CD4-positive, alpha-beta T cell treated with Interleukin-10 for 1 hour (primary cell): ENCODE measurements at regions not wholly inside any gene's neighbourhood (a gene's known extent, or its start where the extent isn't known, plus 50 kb on each side); places are given as distances from the start of the nearest gene placed in this dataset.

Experiments
- DNase-seq: peaks from one replicate; pipeline ENCODE4 v3.0.0-alpha.2; 2020

DNA sequence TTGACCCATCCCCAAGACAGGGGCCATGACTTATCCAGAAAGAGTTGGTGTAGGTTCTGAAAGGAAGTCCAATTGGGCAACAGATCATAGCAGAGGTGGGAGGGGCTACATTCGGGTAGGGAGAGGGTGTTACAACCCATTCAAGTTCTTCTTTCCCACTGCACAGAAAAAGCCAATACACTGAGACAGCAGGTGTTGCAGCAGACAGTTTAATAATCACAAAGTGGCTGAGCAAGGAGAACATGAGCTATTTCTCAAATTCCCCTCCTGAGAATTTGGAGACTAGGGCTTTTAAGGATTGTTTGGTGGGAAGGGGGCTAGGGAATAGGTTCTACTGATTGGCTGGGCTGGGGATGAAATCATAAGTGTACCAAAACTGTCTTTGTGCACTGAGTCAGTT, 328.4 kb upstream of the POU3F1 start:
- no peak for DNase-seq

DNA sequence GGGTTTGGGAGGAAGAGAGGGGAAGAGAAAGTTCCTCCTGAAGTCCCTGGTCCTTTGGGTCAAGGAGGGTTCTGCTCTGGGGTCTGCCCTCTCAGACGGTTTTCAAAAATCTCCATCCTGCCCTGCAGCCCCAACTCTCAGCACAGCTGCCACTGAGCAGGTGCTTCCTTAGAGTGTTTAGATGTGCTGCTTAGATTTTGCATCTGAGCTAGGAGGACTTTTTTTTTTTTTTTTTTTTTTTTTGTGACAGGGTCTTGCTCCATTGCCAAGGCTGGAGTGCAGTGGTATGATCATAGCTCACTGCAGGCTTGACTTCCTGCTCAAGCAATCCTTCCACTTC, 324.9 kb upstream of the POU3F1 start:
- DNase-seq, result no peak

DNA sequence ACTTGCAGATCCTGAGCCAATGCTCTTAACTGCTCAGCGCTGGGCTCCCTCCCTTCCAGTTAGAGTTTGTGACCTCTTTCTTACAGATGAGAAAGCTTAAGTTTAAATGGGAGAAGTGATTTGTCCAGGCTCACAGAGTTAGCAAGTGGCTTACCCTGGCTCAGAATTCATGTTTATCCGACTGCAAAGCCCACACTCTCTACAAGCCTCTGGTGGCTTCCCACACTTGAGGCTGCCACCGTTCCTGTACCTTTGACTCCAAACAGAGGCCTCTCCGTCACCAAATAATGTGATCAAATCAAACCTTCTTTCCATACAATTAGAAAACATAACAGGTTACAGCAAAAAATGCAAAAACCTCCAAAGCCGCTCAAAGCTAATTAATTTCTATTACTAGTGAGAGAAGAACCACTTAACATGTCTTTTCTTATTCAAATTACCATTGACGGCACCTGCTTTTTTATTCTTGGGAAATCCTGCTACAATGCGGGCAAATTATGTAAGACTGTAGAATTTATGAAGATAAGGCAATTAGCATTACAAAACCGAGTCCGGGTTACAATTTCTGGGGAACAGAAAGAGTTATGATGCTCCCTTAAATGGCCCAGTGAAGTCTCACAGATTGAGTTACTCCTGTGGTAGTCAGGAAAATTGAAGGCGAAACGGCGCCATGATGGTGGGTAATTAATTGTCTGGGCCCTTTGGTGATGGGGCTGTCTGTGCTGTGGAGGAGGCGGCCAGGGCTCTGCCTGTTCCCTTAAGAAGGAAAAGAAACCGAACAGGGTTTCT, 324.3 kb upstream of the POU3F1 start:
- DNase-seq, result no peak

DNA sequence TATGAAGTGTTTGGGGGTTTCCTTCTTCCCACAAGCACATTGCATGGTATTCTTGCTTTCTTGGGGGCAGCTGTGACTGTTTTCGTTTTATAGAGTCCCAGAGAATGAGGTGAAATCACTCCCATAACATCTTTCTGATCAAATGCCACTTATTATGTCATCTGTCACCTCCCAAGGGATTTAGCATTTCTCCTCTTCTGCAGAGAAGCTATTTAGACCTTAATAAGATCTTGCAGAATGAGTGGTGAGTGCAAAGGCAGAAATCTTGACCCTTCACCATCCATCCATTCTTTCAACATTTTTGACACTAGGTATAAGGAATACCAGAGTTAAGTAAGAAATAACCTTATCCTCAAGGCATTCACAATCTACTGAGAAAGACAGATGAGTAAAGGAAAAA, 318.6 kb upstream of the POU3F1 start:
- no peak for DNase-seq

DNA sequence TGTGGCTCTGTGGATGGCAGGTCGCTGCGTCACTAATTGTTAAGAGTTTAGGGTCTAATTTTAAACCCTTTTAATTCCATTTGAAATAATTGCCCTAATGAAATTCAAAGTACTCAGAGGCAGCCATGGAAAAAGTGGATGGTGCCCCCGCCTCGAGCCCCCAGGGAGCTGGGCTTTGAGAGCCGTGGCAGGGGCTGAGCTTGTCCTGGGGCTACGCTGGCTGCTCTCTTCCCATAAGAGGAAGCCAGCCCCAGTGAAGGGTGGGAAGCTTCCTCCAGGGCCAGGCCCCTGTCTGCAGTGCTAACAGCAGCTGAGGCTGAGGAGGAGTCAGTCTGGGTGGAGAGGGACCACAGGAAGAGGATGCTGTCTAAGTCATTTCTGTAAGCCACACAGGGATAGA, 315.0 kb upstream of the POU3F1 start:
- DNase-seq, result no peak

DNA sequence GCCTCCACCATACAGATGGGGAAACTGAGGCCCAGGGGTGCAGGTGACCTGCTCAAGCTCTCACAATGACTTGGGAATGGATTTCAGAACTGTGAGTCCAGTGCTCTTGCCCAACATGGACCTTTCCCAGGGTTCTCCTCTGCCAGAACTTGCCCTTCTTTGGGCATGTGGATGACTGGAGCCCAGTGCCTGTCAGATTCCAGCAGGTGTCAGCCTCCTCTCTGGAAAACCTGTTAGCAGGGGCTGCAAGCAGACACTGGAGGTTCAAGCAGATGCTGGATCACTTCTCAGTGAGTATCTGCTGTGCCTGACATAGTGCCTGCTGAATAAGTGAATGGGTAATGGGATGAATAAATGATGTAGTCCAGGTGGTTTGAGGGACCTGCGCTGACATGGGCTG, 314.2 kb upstream of the POU3F1 start:
- DNase-seq, result no peak

DNA sequence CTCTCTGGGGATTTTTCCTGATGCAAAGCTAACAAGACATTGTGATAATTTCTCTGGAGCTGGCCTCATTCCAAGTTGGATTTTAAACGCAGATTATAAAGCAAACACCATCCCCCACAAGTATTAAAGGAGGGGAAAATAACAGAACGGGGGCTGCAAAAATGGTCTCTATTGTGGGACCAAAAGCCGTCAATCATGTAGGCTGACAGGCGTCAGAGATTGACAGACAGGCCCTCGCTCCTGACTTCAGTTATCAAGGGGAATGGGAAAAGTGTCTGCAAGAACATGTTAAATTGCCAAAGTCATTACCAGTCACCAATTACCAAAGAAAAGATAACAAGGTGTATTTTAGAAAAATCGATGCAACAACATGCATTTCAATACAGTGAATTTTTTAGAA, 307.4 kb upstream of the POU3F1 start:
- no peak for DNase-seq

DNA sequence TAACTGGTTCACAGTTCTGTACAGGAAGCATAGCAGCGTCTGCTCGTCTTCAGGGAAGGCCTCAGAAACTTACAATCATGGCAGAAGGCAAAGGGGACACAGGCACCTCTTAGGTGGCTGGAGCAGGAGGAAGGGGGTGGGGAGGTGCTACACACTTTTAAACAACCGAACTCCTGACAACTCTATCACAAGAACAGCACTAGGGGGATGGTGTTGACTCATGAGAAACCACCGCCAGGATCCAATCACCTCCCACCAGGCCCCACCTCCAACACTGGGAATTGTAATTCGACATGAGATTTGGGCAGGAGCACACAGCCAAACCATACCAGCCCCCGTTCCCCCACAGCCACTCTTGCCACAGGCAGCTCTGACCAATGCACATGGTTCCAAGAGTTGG, 306.3 kb upstream of the POU3F1 start:
- DNase-seq, result no peak

DNA sequence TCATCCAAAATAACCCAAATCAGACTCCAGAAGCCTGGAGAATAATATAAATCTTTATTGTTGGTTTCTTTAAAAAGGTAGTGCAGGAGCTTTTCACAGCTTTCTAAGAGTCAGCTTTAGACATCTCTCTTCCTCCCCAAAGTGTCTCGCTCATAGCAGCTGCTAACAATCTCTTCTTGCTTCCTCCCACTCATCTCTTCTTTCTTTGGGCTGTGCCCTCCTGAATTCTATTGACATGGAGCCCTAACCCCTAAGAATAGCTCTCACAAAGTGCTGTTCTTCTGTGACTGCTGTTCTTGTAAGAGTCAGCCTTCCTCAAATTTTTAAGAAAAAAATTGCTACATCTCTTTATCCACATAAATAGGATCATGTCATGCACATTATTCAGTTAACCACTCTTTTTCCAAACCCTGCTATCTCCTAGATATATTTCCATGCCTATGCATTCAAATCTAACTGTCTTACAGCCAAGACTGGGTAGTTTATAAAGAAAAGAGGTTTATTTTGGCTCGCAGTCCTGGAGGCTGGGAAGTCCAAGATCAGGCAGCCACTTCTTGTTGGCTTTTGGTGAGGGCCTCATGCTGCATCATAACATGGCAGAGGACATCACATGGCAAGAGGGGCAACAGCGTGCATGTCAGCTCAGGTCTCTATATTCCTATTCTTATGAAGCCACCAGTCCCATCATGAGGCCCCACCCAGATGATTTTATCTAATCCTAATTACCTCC, 301.0 kb upstream of the POU3F1 start:
- DNase-seq, result no peak

DNA sequence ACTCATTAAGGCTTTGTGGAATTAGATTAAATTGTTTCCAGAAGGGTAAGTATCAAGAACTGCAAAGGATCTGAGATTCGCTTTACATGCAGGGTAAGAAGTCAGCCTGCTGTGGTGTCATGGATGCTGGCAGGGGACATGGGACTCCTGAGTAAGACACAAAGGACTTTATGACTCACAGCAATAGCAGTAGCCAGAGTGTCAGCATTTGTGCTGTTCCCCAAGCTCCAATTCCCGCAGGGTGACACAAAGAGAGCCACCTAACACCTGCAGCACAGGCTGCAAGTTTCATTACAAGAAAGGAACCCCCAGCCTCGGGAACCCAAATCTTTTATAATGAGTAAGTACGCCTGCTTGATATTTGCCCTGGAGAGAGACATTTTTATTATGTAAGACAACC, 298.1 kb upstream of the POU3F1 start:
- DNase-seq, result no peak

DNA sequence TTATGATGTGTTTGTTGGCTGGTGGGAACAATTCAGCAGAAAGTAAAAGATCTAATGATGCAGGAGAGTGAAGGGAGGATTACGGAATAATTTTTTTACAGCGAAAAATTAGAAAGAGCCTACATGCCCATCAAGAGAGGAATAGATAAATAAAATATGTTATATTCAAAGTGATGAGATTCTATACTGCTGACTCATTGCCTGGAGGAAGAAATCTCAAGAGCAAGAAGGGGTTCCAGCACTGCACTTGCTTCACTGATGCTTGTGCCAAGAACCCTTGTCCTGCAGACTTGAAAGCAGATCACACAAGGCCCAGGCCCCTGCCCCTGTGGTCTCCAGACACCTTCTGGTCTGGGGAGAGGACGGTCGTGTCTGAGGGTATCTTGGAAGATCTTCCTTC, 295.1 kb upstream of the POU3F1 start:
- DNase-seq, result no peak

DNA sequence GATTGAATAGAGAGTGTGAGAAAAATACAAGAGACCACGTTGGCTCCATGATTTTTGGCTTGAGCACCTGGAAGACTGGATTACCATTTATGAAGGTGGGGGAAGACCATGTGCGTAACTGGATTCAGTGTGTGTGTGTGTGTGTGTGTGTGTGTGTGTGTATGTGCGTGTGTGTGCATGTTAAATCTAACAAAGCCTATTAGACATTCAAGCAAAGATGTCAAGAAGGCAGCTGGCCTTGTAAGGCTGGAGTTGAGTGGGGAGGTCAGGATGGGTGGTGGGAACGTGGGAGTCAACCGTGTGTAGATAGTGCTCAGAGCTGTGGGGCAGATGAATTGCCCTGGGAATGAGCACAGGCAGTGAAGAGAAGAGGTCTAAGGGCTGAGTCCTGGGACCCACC, 293.8 kb upstream of the POU3F1 start:
- DNase-seq, result no peak

DNA sequence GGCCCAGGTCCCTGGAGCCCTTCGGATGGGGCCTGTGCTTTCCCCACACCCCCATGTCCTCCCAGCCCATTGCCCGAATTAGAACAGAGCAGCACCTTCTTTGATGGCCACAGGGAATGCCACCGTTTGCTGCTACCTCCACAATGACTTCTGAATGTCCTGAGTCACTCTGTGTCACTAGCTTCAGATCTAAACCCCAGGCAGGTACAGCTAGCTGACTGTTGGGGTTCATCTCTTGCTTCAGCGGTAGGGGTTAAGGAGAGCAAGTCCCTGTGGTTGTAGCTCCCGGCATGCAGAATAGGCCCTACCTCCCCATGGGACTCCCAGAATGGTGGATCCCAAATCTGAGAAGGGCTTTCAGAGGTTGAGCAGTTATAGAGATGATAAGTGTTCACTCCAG, 291.1 kb upstream of the POU3F1 start:
- no peak for DNase-seq

DNA sequence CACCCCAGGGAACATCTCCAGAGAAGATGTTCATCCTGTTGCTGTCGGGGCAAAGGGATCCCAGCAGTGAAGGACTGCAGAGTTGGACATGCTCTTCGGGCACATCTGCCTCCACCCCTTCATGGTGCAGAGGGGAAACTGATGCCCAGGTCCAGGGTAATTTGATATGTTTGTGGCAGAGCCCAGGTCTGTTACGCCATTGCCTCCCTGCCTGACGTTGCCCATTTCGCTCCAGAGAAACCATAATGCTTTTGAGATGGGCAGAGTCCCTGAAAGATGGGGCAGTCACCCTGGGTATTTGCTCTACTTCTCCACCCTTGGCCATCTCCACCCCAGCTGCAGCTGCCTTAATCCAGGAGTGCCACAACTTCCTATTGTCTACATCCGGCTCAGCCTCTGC, 290.4 kb upstream of the POU3F1 start:
- no peak for DNase-seq

DNA sequence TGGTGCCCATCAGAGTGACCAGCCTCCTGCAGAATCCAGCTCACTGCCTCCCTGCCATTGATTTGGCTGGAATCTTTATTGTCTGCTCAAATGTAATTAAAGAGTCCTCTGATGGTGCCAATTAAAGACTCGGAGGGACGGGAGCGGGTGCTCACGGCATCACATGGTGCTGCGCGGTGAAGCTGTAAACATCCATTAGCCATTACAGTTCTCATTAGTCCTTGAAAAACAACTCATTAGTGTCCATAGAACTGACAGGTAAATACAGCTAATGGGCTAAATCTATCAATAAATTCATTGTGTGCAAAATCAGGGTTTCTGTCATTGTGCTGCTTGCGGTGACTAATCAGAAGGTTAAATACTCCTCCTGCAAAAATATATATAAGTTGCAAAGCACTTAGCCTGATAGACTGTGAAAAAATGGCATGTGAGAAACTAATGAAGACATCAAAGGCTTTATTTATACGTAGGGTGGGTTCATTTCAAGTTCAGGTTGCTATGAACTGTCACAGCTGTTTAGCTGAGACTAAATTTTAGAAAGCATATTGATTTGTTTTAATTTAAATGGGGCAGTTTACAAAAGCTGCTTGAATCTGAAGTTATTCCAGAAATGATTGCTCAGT, 289.8 kb upstream of the POU3F1 start:
- DNase-seq, result no peak

DNA sequence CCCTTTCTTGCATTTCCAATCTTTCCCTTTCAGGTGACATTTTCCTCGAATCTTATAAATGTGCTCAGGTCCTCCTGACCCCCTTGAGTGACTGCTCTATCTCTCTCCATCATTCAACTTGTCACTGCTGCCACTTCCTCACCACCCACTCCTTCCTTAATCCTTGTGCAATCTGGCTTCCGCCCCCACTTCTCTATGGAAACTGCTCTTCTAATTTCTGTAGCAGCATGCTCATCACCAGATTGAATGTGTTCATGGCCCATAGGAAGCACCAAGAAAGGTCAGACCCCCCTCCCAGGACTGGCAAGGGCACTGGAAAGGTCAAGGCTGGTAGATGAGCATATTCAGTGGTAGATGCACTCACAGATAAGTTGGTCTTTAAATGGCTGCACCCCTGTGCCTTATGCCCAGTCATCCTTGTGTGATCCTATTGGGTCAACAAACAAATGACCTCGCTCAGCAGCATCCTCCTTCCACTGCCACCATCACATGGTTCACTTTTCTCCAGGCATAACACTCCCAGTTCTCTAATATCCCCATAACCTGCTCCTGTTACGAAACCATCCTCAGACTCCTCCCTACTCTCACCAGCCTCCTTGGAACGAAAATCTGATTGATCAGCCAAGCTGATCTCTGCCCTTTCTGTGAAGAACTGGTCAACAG, 288.5 kb upstream of the POU3F1 start:
- DNase-seq, result no peak

DNA sequence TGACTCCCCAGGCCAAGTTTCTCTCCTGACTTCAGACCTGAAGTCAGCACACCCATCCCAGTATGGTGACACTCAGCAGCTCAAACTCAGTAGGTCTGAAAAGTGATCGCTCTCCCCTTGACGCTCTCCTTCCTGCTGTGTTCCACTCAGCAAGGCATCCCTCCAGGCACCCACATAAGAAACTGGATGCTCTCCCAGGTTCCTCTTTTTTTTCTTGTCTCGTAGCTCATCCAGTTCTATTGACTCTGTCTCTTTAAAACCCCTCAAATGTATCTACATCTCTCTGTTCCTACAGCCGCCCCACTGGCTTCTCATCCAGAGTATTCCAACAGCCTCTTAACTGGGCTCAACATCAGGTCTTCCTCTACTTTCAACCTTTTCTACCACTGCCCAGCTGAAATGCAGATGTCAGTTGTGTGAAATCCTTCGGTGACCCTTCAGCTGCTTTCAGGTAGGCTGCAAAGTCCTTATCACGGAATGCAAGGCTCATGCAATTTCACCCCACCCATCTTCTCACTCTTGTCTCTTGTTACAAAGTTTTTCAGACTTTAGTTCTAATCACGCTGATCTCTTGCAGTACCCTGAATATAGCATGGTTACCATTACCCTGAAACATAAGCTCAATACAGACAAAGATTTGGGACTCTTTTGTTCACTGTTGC, 286.2 kb upstream of the POU3F1 start:
- DNase-seq, result no peak

DNA sequence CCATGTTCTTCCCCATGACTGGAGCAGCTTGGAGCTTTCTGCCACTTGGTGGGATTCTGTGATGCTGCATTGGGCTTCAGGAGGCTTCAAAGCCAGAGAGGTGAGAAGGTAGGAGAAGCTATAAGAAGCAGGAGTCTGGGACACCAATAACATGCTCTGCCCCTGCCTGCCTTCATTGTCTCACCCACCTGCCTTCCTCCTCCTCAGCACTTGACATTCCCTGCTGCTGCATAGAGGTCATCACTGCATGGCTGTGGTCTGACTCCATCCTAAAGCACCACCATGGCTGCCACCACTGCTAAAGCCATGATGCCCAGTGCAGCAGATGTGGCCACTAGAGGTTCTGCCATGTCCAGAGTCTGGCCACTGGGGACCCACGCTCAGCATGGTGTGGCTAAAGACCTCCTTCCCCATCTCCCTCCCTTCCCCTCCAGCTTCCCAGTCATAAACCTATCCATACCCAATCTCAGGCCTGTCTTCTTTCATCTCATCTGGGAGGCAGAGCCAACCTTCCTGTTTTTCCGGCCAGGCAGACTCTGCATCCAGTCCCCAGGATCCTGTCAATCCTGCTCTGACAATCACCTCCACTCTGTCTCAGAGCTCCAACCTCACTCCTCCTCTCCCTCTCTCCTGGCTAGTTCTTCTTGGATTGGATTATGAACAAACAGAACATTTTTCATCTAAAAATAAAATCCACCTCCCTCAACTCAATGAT, 285.1 kb upstream of the POU3F1 start:
- no peak for DNase-seq

DNA sequence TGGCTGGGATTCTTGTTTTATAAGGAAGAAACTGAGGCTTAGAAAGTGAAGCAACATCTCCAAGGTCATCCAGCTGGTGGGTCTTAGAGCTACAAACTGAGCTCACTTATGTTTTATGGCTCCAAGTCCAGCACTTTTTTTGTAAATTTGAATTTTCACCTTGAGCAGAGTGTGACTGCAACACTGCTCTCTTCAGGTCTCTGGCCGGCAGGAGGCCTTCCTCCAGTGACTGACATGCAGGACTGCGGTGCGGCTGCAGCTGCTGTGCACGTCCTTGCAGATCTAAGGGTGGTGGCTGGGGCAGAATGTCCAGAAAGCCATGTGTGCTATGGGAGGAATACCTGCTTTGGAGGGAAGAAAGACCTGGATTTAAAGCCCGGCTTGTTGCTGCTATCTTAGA, 284.2 kb upstream of the POU3F1 start:
- no peak for DNase-seq

DNA sequence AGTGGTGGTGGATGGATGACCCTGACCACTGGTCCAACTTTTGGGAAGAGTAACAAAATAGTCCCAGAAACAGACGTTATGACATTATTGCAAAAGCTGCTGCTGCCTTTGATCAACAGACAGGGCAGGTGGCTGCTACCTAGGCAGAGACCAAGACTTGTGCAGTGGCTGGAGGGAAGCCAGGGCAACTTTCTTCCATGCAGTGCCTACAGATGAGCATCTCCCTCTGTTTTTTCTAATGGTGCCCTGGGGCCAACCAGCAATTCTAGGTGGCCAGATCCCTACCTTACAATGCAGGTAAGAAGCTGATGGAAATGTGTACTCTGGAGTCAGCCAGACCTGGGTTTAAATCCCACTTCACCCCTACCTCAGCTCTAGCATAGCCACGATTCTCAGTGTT, 283.1 kb upstream of the POU3F1 start:
- no peak for DNase-seq

DNA sequence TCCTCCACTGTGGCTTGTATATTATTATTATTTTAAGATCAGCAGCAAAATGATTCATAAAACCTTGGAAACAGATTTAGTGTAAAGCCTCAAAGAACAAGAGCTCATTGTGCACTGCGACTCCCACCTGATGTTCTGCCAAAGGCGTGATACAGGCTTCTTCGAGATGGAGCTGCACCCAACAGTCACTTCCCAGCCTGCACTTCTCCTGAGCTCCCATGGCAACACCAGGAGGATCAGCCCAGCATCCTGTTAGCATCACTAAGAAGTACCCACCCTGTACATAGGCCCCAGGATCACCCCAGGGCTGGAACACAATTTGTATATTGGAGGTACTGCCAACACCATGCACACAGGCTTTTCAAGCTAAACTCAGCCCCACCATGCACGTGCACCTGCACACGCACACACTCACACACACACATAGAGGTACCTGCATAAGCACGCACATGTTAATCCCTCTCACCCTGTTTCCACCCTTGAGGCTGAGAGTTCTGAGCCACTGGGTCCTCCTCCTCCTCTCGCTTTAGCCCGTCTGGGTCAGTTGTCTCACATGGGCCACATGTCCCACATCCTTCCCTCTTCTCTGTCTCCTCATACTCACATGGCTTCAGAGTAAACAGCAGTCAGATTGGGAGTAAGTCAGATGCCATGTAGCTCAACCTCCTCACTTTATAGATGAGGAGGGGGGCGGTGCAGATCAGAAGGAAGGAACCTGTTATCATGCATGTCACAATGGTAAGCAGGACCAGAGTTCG, 281.9 kb upstream of the POU3F1 start:
- no peak for DNase-seq

DNA sequence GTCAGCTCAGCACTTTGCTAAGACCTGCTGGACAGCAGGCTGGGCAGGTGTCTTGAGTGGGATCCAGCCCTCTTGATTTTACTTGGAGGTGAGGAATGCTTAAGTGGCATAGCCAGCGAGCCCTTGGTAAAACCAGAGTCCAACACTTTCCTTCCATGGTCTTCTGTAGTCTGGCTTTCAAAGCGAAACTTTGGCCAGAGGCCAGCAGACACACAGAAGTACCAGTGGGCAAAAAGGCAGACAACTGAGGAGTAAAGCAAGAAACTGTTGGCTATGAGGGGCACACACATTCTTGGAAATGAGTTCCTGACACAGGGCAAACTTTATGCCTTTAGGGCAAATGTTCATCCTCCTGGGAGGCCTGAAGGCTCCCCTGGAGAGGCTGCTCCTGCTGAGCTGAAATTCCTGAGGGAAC, 281.0 kb upstream of the POU3F1 start:
- DNase-seq, result no peak
